ENCODE measurements at regions not wholly inside any gene's neighbourhood (a gene's known extent, or its start where the extent isn't known, plus 50 kb on each side); places are given as distances from the start of the nearest gene placed in this dataset.

GRCh38 chr22:47724030-47724429 is 961.6 kb downstream of the TBC1D22A start:
- H3K4me3 ChIP-seq (replicated peaks; ENCODE audit: low read depth, low read length): no peak overlapping the region
- no peak for TF ChIP-seq CTCF (IDR thresholded peaks at IDR 0.05; ENCODE audit: low read depth, low read length, missing control alignments)
- DNase-seq (ENCODE audit: extremely low read depth, low read depth): no peak

- DNase-seq (ENCODE audit: extremely low read depth, low read depth): no peak
- TF ChIP-seq CTCF (IDR thresholded peaks at IDR 0.05; ENCODE audit: low read depth, low read length, missing control alignments): no peak
- no peak overlapping the region for H3K4me3 ChIP-seq (replicated peaks; ENCODE audit: low read depth, low read length)
Observed at GRCh38 chr22:47718337-47718736, 955.9 kb downstream of the TBC1D22A start.

GRCh38 chr22:47716890-47717615 is 954.6 kb downstream of the TBC1D22A start:
- H3K4me3 ChIP-seq (replicated peaks; ENCODE audit: low read depth, low read length): no peak overlapping the region
- no peak for DNase-seq (ENCODE audit: extremely low read depth, low read depth)
- no peak for TF ChIP-seq CTCF (IDR thresholded peaks at IDR 0.05; ENCODE audit: low read depth, low read length, missing control alignments)

GRCh38 chr22:47715866-47716578 is 953.6 kb downstream of the TBC1D22A start:
- no peak for TF ChIP-seq CTCF (IDR thresholded peaks at IDR 0.05; ENCODE audit: low read depth, low read length, missing control alignments)
- DNase-seq (ENCODE audit: extremely low read depth, low read depth): no peak
- H3K4me3 ChIP-seq (replicated peaks; ENCODE audit: low read depth, low read length): no peak overlapping the region

GRCh38 chr22:47713941-47714340 is 951.5 kb downstream of the TBC1D22A start:
- no peak for TF ChIP-seq CTCF (IDR thresholded peaks at IDR 0.05; ENCODE audit: low read depth, low read length, missing control alignments)
- no peak overlapping the region for H3K4me3 ChIP-seq (replicated peaks; ENCODE audit: low read depth, low read length)
- DNase-seq (ENCODE audit: extremely low read depth, low read depth): no peak

- H3K4me3 ChIP-seq (replicated peaks; ENCODE audit: low read depth, low read length): no peak overlapping the region
- DNase-seq (ENCODE audit: extremely low read depth, low read depth): no peak
- no peak for TF ChIP-seq CTCF (IDR thresholded peaks at IDR 0.05; ENCODE audit: low read depth, low read length, missing control alignments)
Observed at GRCh38 chr22:47710135-47710534, 947.7 kb downstream of the TBC1D22A start.
